ENCODE measurements at regions not wholly inside any gene's neighbourhood (a gene's known extent, or its start where the extent isn't known, plus 50 kb on each side); places are given as distances from the start of the nearest gene placed in this dataset.

DNA sequence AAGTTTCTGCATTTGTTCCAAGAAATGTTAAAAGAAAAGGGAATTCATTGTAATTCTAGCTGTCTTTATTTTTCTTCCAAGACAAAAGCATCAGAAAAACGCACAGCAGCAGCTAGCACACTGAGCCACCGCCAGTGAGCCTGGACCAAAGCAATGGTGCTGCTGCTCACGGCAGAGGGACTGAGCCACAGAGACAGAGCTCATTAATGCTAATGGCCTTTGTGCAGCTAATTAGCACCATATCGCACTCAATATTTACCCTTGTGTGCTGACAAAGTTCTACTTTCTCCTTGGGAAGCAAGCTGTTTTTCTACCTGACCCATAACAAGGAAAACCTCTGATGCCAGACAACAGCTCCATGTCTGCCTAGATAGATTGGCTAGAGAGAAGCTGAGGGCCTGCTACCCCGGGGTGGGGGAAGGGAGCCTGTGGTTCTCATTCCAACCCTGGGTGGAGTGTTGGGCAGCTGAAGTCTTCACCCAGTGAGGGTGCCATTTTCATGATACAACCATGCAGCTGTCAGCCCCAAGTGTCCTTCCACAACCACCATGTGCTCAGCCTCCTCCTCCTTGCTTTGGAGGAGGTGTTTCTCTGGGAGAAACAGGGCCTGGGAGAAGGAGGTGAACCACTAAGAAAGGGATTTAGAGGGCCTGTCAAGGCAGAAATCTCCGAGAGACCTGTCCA lies 131.1 kb upstream of the NCAM1 start (continued):
- TF ChIP-seq, protein P1, sequence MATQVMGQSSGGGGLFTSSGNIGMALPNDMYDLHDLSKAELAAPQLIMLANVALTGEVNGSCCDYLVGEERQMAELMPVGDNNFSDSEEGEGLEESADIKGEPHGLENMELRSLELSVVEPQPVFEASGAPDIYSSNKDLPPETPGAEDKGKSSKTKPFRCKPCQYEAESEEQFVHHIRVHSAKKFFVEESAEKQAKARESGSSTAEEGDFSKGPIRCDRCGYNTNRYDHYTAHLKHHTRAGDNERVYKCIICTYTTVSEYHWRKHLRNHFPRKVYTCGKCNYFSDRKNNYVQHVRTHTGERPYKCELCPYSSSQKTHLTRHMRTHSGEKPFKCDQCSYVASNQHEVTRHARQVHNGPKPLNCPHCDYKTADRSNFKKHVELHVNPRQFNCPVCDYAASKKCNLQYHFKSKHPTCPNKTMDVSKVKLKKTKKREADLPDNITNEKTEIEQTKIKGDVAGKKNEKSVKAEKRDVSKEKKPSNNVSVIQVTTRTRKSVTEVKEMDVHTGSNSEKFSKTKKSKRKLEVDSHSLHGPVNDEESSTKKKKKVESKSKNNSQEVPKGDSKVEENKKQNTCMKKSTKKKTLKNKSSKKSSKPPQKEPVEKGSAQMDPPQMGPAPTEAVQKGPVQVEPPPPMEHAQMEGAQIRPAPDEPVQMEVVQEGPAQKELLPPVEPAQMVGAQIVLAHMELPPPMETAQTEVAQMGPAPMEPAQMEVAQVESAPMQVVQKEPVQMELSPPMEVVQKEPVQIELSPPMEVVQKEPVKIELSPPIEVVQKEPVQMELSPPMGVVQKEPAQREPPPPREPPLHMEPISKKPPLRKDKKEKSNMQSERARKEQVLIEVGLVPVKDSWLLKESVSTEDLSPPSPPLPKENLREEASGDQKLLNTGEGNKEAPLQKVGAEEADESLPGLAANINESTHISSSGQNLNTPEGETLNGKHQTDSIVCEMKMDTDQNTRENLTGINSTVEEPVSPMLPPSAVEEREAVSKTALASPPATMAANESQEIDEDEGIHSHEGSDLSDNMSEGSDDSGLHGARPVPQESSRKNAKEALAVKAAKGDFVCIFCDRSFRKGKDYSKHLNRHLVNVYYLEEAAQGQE (IDR thresholded peaks at IDR 0.05) = no peak
- TF ChIP-seq JUND (IDR thresholded peaks at IDR 0.05) = no peak

DNA sequence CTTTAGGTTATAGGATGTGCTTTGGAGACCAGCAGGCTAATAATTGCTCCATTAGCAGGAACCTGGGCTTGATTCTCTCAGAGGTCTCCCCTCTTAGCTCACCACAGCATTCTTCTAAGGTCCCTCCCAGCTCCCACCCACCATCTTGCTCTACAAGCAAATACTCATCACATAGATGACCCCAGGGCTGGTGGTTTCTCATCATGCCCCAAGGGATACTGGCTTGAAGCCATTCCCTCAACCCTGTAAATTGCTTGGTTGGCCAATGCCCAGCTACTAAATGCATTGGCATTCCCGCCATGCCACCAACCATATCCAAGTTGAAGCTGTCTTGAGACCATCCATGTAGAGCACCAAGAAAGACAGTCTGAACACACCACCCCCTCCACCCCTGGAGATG lies 130.2 kb upstream of the NCAM1 start:
- Histone ChIP-seq H3K27ac (ENCODE audit: low read depth in 1 of 2, low read length in 2 of 2) (no peak overlapping the region), H3K4me1 (ENCODE audit: control insufficient read depth in 4 of 4, insufficient read depth in 4 of 4, low read length in 3 of 4) (no peaks in the 10 kb centered on the region), H3K36me3 (ENCODE audit: control insufficient read depth in 4 of 4, insufficient read depth in 3 of 4, low read depth in 1 of 4, low read length in 3 of 4) (no peaks in the 10 kb centered on the region), H3K9ac (ENCODE audit: low read depth in 1 of 2, low read length in 2 of 2) (no peak overlapping the region), H3K4me3 (ENCODE audit: low read depth in 1 of 3, low read length in 3 of 3) (no peak overlapping the region), H3K27me3 (ENCODE audit: control insufficient read depth in 4 of 4, insufficient read depth in 4 of 4, low read length in 3 of 4) (peaks cover 0 to 9% (median 0%) of the 10 kb centered on the region in 4 donors), H3K9me3 (ENCODE audit: control insufficient read depth in 4 of 4, low read length in 3 of 4) (peaks cover 0 to 7% (median 1%) of the 10 kb centered on the region in 4 donors)
- DNase-seq (ENCODE audit: low spot score) = no peak
- TF ChIP-seq, protein P2, sequence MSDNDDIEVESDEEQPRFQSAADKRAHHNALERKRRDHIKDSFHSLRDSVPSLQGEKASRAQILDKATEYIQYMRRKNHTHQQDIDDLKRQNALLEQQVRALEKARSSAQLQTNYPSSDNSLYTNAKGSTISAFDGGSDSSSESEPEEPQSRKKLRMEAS (IDR thresholded peaks at IDR 0.05) = no peak
- TF ChIP-seq NR2F2 (IDR thresholded peaks at IDR 0.05) = no peak
- TF ChIP-seq JUND (IDR thresholded peaks at IDR 0.05) = no peak
- TF ChIP-seq RAD21 (IDR thresholded peaks at IDR 0.05) = no peak
- TF ChIP-seq GABPA (IDR thresholded peaks at IDR 0.05 in 1 of 2, conservative IDR thresholded peaks at IDR 0.05 in 1 of 2) = no peak
- TF ChIP-seq, protein P3, sequence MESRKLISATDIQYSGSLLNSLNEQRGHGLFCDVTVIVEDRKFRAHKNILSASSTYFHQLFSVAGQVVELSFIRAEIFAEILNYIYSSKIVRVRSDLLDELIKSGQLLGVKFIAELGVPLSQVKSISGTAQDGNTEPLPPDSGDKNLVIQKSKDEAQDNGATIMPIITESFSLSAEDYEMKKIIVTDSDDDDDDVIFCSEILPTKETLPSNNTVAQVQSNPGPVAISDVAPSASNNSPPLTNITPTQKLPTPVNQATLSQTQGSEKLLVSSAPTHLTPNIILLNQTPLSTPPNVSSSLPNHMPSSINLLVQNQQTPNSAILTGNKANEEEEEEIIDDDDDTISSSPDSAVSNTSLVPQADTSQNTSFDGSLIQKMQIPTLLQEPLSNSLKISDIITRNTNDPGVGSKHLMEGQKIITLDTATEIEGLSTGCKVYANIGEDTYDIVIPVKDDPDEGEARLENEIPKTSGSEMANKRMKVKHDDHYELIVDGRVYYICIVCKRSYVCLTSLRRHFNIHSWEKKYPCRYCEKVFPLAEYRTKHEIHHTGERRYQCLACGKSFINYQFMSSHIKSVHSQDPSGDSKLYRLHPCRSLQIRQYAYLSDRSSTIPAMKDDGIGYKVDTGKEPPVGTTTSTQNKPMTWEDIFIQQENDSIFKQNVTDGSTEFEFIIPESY (IDR thresholded peaks at IDR 0.05) = no peak
- no peak for TF ChIP-seq HNF4G (IDR thresholded peaks at IDR 0.05)
- no peak for TF ChIP-seq YY1 (IDR thresholded peaks at IDR 0.05)
- no peak for TF ChIP-seq FOXA1 (IDR thresholded peaks at IDR 0.05)
- WGBS = 87% methylated on average over 1 of the region's 1 CpG

DNA sequence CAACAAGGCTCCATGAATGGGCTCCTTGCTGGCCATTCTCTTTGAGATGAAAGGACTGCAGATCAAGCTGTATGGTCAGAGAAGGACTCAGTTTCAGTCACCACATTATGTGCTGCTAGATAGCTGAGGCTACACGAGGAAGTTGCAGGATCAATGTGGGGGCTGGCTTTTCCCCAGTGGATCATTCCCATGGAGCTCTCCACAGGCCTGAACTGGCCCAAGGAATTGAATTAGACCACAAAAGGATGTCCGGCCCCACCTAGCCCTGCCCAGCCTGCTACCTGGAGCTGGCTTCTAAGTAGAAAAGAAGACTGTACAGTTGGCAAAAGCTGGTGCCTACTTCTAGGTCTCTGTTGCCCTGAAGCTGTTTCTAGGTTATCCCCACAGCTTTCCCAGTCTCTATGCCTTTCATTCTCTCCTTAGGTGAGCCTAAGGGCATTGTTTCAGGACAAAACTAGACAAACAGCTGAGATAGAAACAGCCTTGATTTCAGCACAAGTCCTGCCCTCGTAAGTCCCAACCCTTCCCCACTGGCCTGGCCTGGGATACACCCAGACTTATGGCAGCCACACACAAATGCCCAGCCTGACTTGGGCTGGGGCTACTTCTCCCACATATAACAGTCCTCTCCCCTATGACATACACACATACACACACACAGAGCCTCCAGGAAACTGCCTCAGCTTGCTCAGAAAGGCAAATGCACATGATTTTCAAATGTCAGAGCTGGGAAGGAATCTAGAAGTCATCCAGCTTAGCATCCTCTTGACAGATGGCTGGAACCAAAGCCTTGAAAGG lies 129.1 kb upstream of the NCAM1 start:
- 79% methylated on average over 3 of the region's 3 CpGs for WGBS
- H3K27ac ChIP-seq (ENCODE audit: low read depth in 1 of 2, low read length in 2 of 2) = no peak overlapping the region
- no peaks in the 10 kb centered on the region for H3K36me3 ChIP-seq (ENCODE audit: control insufficient read depth in 4 of 4, insufficient read depth in 3 of 4, low read depth in 1 of 4, low read length in 3 of 4)
- no peaks in the 10 kb centered on the region for H3K4me1 ChIP-seq (ENCODE audit: control insufficient read depth in 4 of 4, insufficient read depth in 4 of 4, low read length in 3 of 4)
- no peak for DNase-seq (ENCODE audit: low spot score)
- no peak overlapping the region for H3K9ac ChIP-seq (ENCODE audit: low read depth in 1 of 2, low read length in 2 of 2)
- H3K4me3 ChIP-seq (ENCODE audit: low read depth in 1 of 3, low read length in 3 of 3) = no peak overlapping the region
- peaks cover 0 to 6% (median 0%) of the 10 kb centered on the region in 4 donors for H3K27me3 ChIP-seq (ENCODE audit: control insufficient read depth in 4 of 4, insufficient read depth in 4 of 4, low read length in 3 of 4)
- peaks cover 0 to 7% (median 1%) of the 10 kb centered on the region in 4 donors for H3K9me3 ChIP-seq (ENCODE audit: control insufficient read depth in 4 of 4, low read length in 3 of 4)
- TF ChIP-seq YY1 (IDR thresholded peaks at IDR 0.05) (no peak), EGR1 (IDR thresholded peaks at IDR 0.05; ENCODE audit: low read depth in 2 of 2) (no peak), NR2F2 (IDR thresholded peaks at IDR 0.05) (no peak), RXRA (IDR thresholded peaks at IDR 0.05) (no peak), HNF4A (conservative IDR thresholded peaks at IDR 0.05) (no peak), HNF4G (IDR thresholded peaks at IDR 0.05) (no peak), RAD21 (IDR thresholded peaks at IDR 0.05) (no peak), TAF1 (conservative IDR thresholded peaks at IDR 0.05) (no peak), SP1 (IDR thresholded peaks at IDR 0.05) (no peak), FOXA2 (IDR thresholded peaks at IDR 0.05) (no peak)
- TF ChIP-seq, protein P1 (IDR thresholded peaks at IDR 0.05) = no peak
- TF ChIP-seq, protein P3 (IDR thresholded peaks at IDR 0.05) = no peak
- TF ChIP-seq, protein P4, sequence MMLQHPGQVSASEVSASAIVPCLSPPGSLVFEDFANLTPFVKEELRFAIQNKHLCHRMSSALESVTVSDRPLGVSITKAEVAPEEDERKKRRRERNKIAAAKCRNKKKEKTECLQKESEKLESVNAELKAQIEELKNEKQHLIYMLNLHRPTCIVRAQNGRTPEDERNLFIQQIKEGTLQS (IDR thresholded peaks at IDR 0.05) = no peak

Data from liver (tissue), 7 donors.